ENCODE measurements at regions not wholly inside any gene's neighbourhood (a gene's known extent, or its start where the extent isn't known, plus 50 kb on each side); places are given as distances from the start of the nearest gene placed in this dataset.

DNA sequence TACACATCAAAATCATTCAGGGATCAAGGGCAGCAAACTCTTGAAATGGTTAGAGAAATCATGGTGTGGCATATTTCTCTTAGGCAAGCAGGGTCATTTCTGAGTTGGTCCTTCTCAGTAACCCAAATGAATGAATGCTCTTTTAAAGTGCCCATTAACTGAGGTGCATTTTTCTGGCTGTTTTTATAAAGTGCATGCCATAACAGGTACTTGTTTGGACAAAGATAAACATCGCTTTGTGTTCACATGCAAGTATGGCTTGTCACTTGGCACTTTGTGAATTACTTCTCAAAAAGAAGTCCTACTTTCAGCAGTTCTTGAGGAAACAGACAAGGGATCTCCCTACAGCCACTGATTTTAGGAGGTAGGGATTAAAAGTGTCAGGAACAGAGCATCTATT lies 64.8 kb upstream of the IFNE start:
- TF ChIP-seq, protein P1, sequence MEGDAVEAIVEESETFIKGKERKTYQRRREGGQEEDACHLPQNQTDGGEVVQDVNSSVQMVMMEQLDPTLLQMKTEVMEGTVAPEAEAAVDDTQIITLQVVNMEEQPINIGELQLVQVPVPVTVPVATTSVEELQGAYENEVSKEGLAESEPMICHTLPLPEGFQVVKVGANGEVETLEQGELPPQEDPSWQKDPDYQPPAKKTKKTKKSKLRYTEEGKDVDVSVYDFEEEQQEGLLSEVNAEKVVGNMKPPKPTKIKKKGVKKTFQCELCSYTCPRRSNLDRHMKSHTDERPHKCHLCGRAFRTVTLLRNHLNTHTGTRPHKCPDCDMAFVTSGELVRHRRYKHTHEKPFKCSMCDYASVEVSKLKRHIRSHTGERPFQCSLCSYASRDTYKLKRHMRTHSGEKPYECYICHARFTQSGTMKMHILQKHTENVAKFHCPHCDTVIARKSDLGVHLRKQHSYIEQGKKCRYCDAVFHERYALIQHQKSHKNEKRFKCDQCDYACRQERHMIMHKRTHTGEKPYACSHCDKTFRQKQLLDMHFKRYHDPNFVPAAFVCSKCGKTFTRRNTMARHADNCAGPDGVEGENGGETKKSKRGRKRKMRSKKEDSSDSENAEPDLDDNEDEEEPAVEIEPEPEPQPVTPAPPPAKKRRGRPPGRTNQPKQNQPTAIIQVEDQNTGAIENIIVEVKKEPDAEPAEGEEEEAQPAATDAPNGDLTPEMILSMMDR (IDR thresholded peaks at IDR 0.05), result no peak
- no peak for TF ChIP-seq POLR2A (IDR thresholded peaks at IDR 0.05)
